ENCODE measurements at regions not wholly inside any gene's neighbourhood (a gene's known extent, or its start where the extent isn't known, plus 50 kb on each side); places are given as distances from the start of the nearest gene placed in this dataset.

- H3K4me3 ChIP-seq (replicated peaks; ENCODE audit: insufficient read depth, low read length): no peak overlapping the region
- DNase-seq (ENCODE audit: low read depth in 1 of 2, low spot score in 1 of 2): no peak
- TF ChIP-seq REST (IDR thresholded peaks at IDR 0.05; ENCODE audit: insufficient replicate concordance, low read depth) (no peak), GABPA (IDR thresholded peaks at IDR 0.05; ENCODE audit: low read depth) (no peak)
- TF ChIP-seq, protein P1, sequence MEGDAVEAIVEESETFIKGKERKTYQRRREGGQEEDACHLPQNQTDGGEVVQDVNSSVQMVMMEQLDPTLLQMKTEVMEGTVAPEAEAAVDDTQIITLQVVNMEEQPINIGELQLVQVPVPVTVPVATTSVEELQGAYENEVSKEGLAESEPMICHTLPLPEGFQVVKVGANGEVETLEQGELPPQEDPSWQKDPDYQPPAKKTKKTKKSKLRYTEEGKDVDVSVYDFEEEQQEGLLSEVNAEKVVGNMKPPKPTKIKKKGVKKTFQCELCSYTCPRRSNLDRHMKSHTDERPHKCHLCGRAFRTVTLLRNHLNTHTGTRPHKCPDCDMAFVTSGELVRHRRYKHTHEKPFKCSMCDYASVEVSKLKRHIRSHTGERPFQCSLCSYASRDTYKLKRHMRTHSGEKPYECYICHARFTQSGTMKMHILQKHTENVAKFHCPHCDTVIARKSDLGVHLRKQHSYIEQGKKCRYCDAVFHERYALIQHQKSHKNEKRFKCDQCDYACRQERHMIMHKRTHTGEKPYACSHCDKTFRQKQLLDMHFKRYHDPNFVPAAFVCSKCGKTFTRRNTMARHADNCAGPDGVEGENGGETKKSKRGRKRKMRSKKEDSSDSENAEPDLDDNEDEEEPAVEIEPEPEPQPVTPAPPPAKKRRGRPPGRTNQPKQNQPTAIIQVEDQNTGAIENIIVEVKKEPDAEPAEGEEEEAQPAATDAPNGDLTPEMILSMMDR (IDR thresholded peaks at IDR 0.05; ENCODE audit: insufficient read depth, low read length): no peak
- H3K27me3 ChIP-seq (ENCODE audit: insufficient read depth, poor library complexity, severe bottlenecking): peaks cover 2% of the 10 kb centered on the region
- H3K27ac ChIP-seq (replicated peaks): no peak overlapping the region
Measured at GRCh38 chr16:65490286-65490685, 368.4 kb upstream of the CDH11 start.

DNA sequence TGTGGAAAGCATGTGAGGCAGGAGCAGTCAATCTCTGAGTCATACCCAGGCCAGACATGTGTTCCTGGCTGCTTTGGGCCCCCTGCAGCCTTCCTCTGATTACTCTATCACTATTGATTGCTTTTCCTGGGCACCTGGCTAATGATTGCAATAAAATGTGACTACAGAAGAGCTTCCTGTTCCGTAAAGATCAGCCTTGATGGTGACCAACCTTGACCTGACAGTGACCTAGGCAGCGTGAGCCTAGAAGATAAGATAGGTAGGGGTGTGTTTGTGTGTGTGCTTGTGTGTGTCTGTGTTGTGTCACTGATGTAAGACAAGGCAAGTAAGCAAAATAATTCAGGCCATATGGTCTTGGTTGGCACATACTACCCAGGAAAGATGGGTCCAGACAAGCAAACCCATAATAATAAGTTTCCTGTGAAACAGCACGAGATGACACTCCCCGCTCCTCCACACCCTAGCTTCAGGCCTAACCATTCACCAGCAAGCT is 367.7 kb upstream of the CDH11 start:
- TF ChIP-seq, protein P1 (IDR thresholded peaks at IDR 0.05; ENCODE audit: insufficient read depth, low read length): no peak
- no peak for TF ChIP-seq POLR2AphosphoS5 (IDR thresholded peaks at IDR 0.05; ENCODE audit: low read depth)
- no peak for TF ChIP-seq GABPA (IDR thresholded peaks at IDR 0.05; ENCODE audit: low read depth)
- no peak for TF ChIP-seq SPI1 (IDR thresholded peaks at IDR 0.05; ENCODE audit: borderline replicate concordance, low read depth)
- no peak for TF ChIP-seq REST (IDR thresholded peaks at IDR 0.05; ENCODE audit: insufficient replicate concordance, low read depth)
- Histone ChIP-seq H3K27me3 (ENCODE audit: insufficient read depth, poor library complexity, severe bottlenecking) (peaks cover 2% of the 10 kb centered on the region), H3K4me3 (replicated peaks; ENCODE audit: insufficient read depth, low read length) (no peak overlapping the region), H3K27ac (replicated peaks) (no peak overlapping the region)
- no peak for DNase-seq (ENCODE audit: low read depth in 1 of 2, low spot score in 1 of 2)

GRCh38 chr16:65487231-65487630 is 365.4 kb upstream of the CDH11 start:
- H3K27ac ChIP-seq (replicated peaks): no peak overlapping the region
- DNase-seq (ENCODE audit: low read depth in 1 of 2, low spot score in 1 of 2): no peak
- H3K27me3 ChIP-seq (ENCODE audit: insufficient read depth, poor library complexity, severe bottlenecking): no peaks in the 10 kb centered on the region
- no peak for TF ChIP-seq GABPA (IDR thresholded peaks at IDR 0.05; ENCODE audit: low read depth)
- TF ChIP-seq REST (IDR thresholded peaks at IDR 0.05; ENCODE audit: insufficient replicate concordance, low read depth): no peak
- TF ChIP-seq POLR2AphosphoS5 (IDR thresholded peaks at IDR 0.05; ENCODE audit: low read depth): no peak
- TF ChIP-seq SPI1 (IDR thresholded peaks at IDR 0.05; ENCODE audit: borderline replicate concordance, low read depth): no peak
- TF ChIP-seq, protein P1 (IDR thresholded peaks at IDR 0.05; ENCODE audit: insufficient read depth, low read length): no peak
- H3K4me3 ChIP-seq (replicated peaks; ENCODE audit: insufficient read depth, low read length): no peak overlapping the region
